ENCODE measurements at regions not wholly inside any gene's neighbourhood (a gene's known extent, or its start where the extent isn't known, plus 50 kb on each side); places are given as distances from the start of the nearest gene placed in this dataset.
"Not testable (repeated sequence)": the region's sequence is repeated elsewhere in the genome, so short reads cannot be mapped to it uniquely, and the experiment has no call there.

GRCh38 chr14:88980907-88981306 is 156.5 kb downstream of the TTC8 start:
- H2AK5ac ChIP-seq (ENCODE audit: low read depth, low read length); H2BK120ac ChIP-seq (replicated peaks; ENCODE audit: low read depth, low read length); H3K27me3 ChIP-seq (replicated peaks in 1 of 4; ENCODE audit: control insufficient read depth in 3 of 4, extremely low read depth in 1 of 4, insufficient read depth in 3 of 4, low read length in 3 of 4); DNase-seq (ENCODE audit: low read depth in 1 of 2, low spot score in 2 of 2); H4K91ac ChIP-seq (replicated peaks; ENCODE audit: insufficient read length, low read length); H3K4me3 ChIP-seq (ENCODE audit: extremely low read depth in 1 of 4, insufficient read depth in 2 of 4, low read depth in 3 of 4, low read length in 4 of 4); H3K9ac ChIP-seq (replicated peaks in 1 of 4; ENCODE audit: extremely low read depth in 1 of 4, low read depth in 3 of 4, low read length in 3 of 4); H4K20me1 ChIP-seq (replicated peaks in 1 of 2; ENCODE audit: control insufficient read depth in 1 of 2, insufficient read depth in 2 of 2, low read length in 2 of 2); H2BK15ac ChIP-seq (ENCODE audit: low read length); H3K27ac ChIP-seq (ENCODE audit: low read depth, low read length); H3K23me2 ChIP-seq (ENCODE audit: low read depth, low read length); CTCF ChIA-PET (ENCODE audit: partially characterized antibody); H3K4me1 ChIP-seq (replicated peaks in 1 of 4; ENCODE audit: control insufficient read depth in 3 of 4, insufficient read depth in 4 of 4, low read length in 3 of 4); H3K18ac ChIP-seq (ENCODE audit: extremely low read depth, low read length); H3K79me1 ChIP-seq (ENCODE audit: low read depth, low read length); H2AFZ ChIP-seq (ENCODE audit: low read length); H4K5ac ChIP-seq (ENCODE audit: insufficient read length, low read depth, low read length); H3K23ac ChIP-seq (ENCODE audit: insufficient read length); H2BK12ac ChIP-seq (ENCODE audit: low read depth, low read length); H4K8ac ChIP-seq (ENCODE audit: extremely low read depth, insufficient read depth, low read length); H3K9me3 ChIP-seq (ENCODE audit: insufficient read depth in 2 of 2, low read depth in 1 of 2, low read length in 1 of 2); POLR2A ChIA-PET (ENCODE audit: partially characterized antibody); H3K14ac ChIP-seq (ENCODE audit: insufficient read length); FAIRE-seq; H3K4me2 ChIP-seq (ENCODE audit: insufficient read depth in 1 of 2, low read depth in 2 of 2, low read length in 2 of 2); H3K56ac ChIP-seq (replicated peaks; ENCODE audit: insufficient read length, low read depth, low read length); H2BK5ac ChIP-seq (ENCODE audit: low read depth, low read length); H3K36me3 ChIP-seq (ENCODE audit: control insufficient read depth in 2 of 4, insufficient read depth in 4 of 4, low read length in 3 of 4); H2BK20ac ChIP-seq (ENCODE audit: low read length); H3K79me2 ChIP-seq (ENCODE audit: control insufficient read depth in 1 of 2, insufficient read depth in 2 of 2, low read length in 2 of 2); H3K4ac ChIP-seq (replicated peaks; ENCODE audit: insufficient read length, low read depth, low read length): not testable (repeated sequence)
- 96% methylated on average over 2 of the region's 4 CpGs; no CpG with 5 or more reads in 1 of the 2 experiments for WGBS, 2 experiments (ENCODE audit: extremely low coverage in 1 of 2, insufficient coverage in 1 of 2, insufficient read length in 1 of 2, insufficient replicate concordance in 2 of 2, low coverage in 1 of 2, low lambda C conversion rate in 2 of 2, missing lambda C conversion rate in 1 of 2)

All from H1 (cell line).